Left lung (tissue), 4 donors: ENCODE measurements at regions not wholly inside any gene's neighbourhood (a gene's known extent, or its start where the extent isn't known, plus 50 kb on each side); places are given as distances from the start of the nearest gene placed in this dataset.

Experiments
- ATAC-seq: fragments of 200-7000 bp; cut with Tn5 transposase; one replicate; pipeline ENCODE4 v1.9.1; 2020; ENCODE audit warnings: moderate library complexity
- DNase-seq, 4 donors: peaks; one replicate each; pipeline ENCODE4 v3.0.0-alpha.2; 2013 to 2020
- H3K27ac ChIP-seq, 2 donors: fragments of 200-600 bp; sonication (generic) in 1 of 2; one replicate each; pipeline versions ENCODE4 v1.5.0 to v1.8.0; 2020 to 2021
- H3K27me3 ChIP-seq, 2 donors: fragments of 200-600 bp; sonication (generic) in 1 of 2; one replicate each; pipeline versions ENCODE4 v1.5.0 to v1.8.0; 2020 to 2021
- H3K36me3 ChIP-seq, 2 donors: fragments of 200-600 bp; sonication (generic) in 1 of 2; one replicate each; pipeline versions ENCODE4 v1.5.0 to v1.8.0; 2020 to 2021
- H3K4me1 ChIP-seq, 2 donors: fragments of 200-600 bp; one replicate each; pipeline ENCODE4 v1.8.0; 2021
- H3K4me3 ChIP-seq, 2 donors: fragments of 200-600 bp; sonication (generic) in 1 of 2; one replicate each; pipeline versions ENCODE4 v1.5.0 to v1.8.0; 2020 to 2021; ENCODE audit warnings: mild to moderate bottlenecking in 1 of 2
- H3K9me3 ChIP-seq, 2 donors: fragments of 200-600 bp; sonication (generic) in 1 of 2; one replicate each; pipeline versions ENCODE4 v1.5.0 to v1.8.0; 2020 to 2021
- CTCF ChIP-seq, 2 donors: fragments of 200-600 bp; sonication (generic) in 1 of 2; IDR thresholded peaks; one replicate each; pipeline versions ENCODE4 v1.5.0 to v1.8.0; 2021; ENCODE audit warnings: antibody characterized with exemption in 2 of 2
- intact Hi-C, 2 donors: fragments of 100-400 bp; cut with DNase I; formaldehyde crosslinking; loops; one replicate each; pipeline versions ENCODE4 v1.11.2 to v1.14.2; 2022
- donor health status: DM: no; HTN: yes; CAD: no.
- donor health status: DM: no; HTN: no; CAD: no.

- DNase-seq (no peak), ATAC-seq (no peak)
- TF ChIP-seq CTCF (IDR thresholded peaks at IDR 0.05): no peak
- Histone ChIP-seq H3K4me3 (no peak overlapping the region), H3K36me3 (no peaks in the 10 kb centered on the region), H3K4me1 (no peaks in the 10 kb centered on the region), H3K27ac (no peak overlapping the region), H3K27me3 (no peaks in the 10 kb centered on the region), H3K9me3 (peaks cover 0 to 5% of the 10 kb centered on the region in 2 donors)
- intact Hi-C loops: no loop called here
Observed at GRCh38 chr2:200203381-200203827, 103.1 kb upstream of the SPATS2L start.

GRCh38 chr2:200208041-200208440 lies 98.5 kb upstream of the SPATS2L start:
- peaks cover 0 to 5% of the 10 kb centered on the region in 2 donors for H3K9me3 ChIP-seq

GRCh38 chr2:200209030-200209429 lies 97.5 kb upstream of the SPATS2L start:
- intact Hi-C loops: no loop called here
- H3K36me3 ChIP-seq: no peaks in the 10 kb centered on the region
- ATAC-seq (no peak), DNase-seq (no peak)
- TF ChIP-seq CTCF (IDR thresholded peaks at IDR 0.05): no peak
- no peaks in the 10 kb centered on the region for H3K27me3 ChIP-seq
- H3K9me3 ChIP-seq: peaks cover 0 to 5% of the 10 kb centered on the region in 2 donors
- no peak overlapping the region for H3K27ac ChIP-seq
- H3K4me3 ChIP-seq: no peak overlapping the region
- H3K4me1 ChIP-seq: no peaks in the 10 kb centered on the region

More at GRCh38 chr2:200208041-200208440, 98.5 kb upstream of the SPATS2L start:
- no peak overlapping the region for H3K27ac ChIP-seq
- H3K36me3 ChIP-seq: no peaks in the 10 kb centered on the region
- ATAC-seq (no peak), DNase-seq (no peak)
- TF ChIP-seq CTCF (IDR thresholded peaks at IDR 0.05): no peak
- intact Hi-C loops: no loop called here
- no peak overlapping the region for H3K4me3 ChIP-seq
- H3K4me1 ChIP-seq: no peaks in the 10 kb centered on the region
- H3K27me3 ChIP-seq: no peaks in the 10 kb centered on the region

- TF ChIP-seq CTCF (IDR thresholded peaks at IDR 0.05): no peak
- DNase-seq: no peak
Observed at GRCh38 chr2:200211643-200212042, 94.8 kb upstream of the SPATS2L start.

GRCh38 chr2:200212862-200213425 lies 93.5 kb upstream of the SPATS2L start:
- no peak overlapping the region for H3K27ac ChIP-seq
- TF ChIP-seq CTCF (IDR thresholded peaks at IDR 0.05): no peak
- H3K9me3 ChIP-seq: no peaks in the 10 kb centered on the region
- H3K36me3 ChIP-seq: no peaks in the 10 kb centered on the region
- H3K4me1 ChIP-seq: no peaks in the 10 kb centered on the region
- intact Hi-C loops: no loop called here
- no peak overlapping the region for H3K4me3 ChIP-seq
- no peaks in the 10 kb centered on the region for H3K27me3 ChIP-seq
- ATAC-seq: no peak
- no peak for DNase-seq

More at GRCh38 chr2:200211643-200212042, 94.8 kb upstream of the SPATS2L start:
- H3K36me3 ChIP-seq: no peaks in the 10 kb centered on the region
- H3K4me3 ChIP-seq: no peak overlapping the region
- H3K27ac ChIP-seq: no peak overlapping the region
- H3K9me3 ChIP-seq: no peaks in the 10 kb centered on the region
- ATAC-seq: no peak
- H3K4me1 ChIP-seq: no peaks in the 10 kb centered on the region
- H3K27me3 ChIP-seq: no peaks in the 10 kb centered on the region
- intact Hi-C loops: no loop called here
